Epithelial cell of proximal tubule (primary cell): ENCODE measurements at regions not wholly inside any gene's neighbourhood (a gene's known extent, or its start where the extent isn't known, plus 50 kb on each side); places are given as distances from the start of the nearest gene placed in this dataset.

Experiments used
- DNase-seq: peaks from one replicate; pipeline ENCODE4 v3.0.0-alpha.2; 2011; ENCODE audit warnings: low read depth
- H3K4me3 ChIP-seq: 2 replicates; pipeline ENCODE4 v1.5.1; 2011; ENCODE audit warnings: low read depth, mild to moderate bottlenecking, low read length
- TF ChIP-seq, protein P1 (sequence below): conservative IDR thresholded peaks from 2 replicates; pipeline ENCODE4 v1.5.1; 2012; ENCODE audit warnings: low read depth, mild to moderate bottlenecking, low read length

DNA sequence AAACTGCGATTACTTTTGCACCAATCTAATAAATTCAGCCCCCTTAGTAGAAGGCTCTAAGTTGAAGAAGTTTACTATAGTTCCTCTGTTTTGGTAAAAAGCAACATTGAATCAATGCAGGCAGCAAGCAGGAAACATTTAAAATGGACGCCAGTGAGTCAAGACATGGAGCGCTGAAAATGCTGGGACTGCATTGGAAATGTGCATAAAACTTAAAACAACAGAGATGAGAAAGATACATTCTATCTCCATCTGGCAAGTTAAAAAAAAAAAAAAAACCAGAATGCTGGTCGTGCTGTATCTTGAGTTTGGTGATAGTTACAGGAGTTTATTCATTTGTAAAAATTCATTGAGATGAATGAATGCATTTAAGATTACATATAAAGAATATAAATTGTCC lies 117.0 kb upstream of the TWIST2 start:
- TF ChIP-seq, protein P1, sequence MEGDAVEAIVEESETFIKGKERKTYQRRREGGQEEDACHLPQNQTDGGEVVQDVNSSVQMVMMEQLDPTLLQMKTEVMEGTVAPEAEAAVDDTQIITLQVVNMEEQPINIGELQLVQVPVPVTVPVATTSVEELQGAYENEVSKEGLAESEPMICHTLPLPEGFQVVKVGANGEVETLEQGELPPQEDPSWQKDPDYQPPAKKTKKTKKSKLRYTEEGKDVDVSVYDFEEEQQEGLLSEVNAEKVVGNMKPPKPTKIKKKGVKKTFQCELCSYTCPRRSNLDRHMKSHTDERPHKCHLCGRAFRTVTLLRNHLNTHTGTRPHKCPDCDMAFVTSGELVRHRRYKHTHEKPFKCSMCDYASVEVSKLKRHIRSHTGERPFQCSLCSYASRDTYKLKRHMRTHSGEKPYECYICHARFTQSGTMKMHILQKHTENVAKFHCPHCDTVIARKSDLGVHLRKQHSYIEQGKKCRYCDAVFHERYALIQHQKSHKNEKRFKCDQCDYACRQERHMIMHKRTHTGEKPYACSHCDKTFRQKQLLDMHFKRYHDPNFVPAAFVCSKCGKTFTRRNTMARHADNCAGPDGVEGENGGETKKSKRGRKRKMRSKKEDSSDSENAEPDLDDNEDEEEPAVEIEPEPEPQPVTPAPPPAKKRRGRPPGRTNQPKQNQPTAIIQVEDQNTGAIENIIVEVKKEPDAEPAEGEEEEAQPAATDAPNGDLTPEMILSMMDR = no peak

DNA sequence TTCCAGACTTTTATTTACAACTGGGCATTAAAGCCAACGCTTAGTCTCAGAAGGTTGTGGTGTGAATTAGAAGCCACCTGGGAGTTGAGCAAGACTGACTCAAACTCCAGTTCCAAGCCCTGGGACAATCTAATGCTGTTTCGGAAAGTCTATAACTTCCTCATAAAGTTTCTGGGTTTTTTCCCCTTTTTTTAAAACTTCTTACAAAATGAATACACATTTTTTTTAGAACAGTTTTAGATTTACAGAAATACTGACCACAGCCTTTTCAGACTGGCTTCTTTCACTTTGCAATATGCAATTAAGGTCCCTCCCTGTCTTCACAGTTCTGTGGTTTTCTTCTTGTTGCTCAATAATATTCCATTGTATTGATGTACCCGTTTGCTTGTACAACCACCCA lies 115.9 kb upstream of the TWIST2 start:
- TF ChIP-seq, protein P1 = no peak
- DNase-seq = no peak
- H3K4me3 ChIP-seq = no peak overlapping the region

More for the DNA sequence above, 117.0 kb upstream of the TWIST2 start:
- DNase-seq = no peak
- no peak overlapping the region for H3K4me3 ChIP-seq

- TF ChIP-seq, protein P1 = no peak
- no peak for DNase-seq
- H3K4me3 ChIP-seq = no peak overlapping the region
Measured at GRCh38 chr2:238738917-238739316, 109.0 kb upstream of the TWIST2 start.

- no peak for DNase-seq
- TF ChIP-seq, protein P1 = peak; percentile 8
- no peak overlapping the region for H3K4me3 ChIP-seq
Measured at GRCh38 chr2:238739668-238740067, 108.2 kb upstream of the TWIST2 start.

GRCh38 chr2:238741277-238741676 lies 106.6 kb upstream of the TWIST2 start:
- no peak overlapping the region for H3K4me3 ChIP-seq
- TF ChIP-seq, protein P1 = no peak
- DNase-seq = no peak

GRCh38 chr2:238742066-238742465 lies 105.8 kb upstream of the TWIST2 start:
- no peak overlapping the region for H3K4me3 ChIP-seq
- TF ChIP-seq, protein P1 = no peak
- DNase-seq = no peak

GRCh38 chr2:238742664-238743063 lies 105.2 kb upstream of the TWIST2 start:
- TF ChIP-seq, protein P1 = no peak
- DNase-seq = no peak

More at GRCh38 chr2:238742664-238743063, 105.2 kb upstream of the TWIST2 start:
- no peak overlapping the region for H3K4me3 ChIP-seq
